COLO829 (cell line): ENCODE measurements at regions not wholly inside any gene's neighbourhood (a gene's known extent, or its start where the extent isn't known, plus 50 kb on each side); places are given as distances from the start of the nearest gene placed in this dataset.
"Not testable (repeated sequence)": the region's sequence is repeated elsewhere in the genome, so short reads cannot be mapped to it uniquely, and the experiment has no call there.

Source experiments
- DNase-seq: peaks from one replicate; pipeline ENCODE4 v3.0.0; 2012; ENCODE audit warnings: low spot score

DNA sequence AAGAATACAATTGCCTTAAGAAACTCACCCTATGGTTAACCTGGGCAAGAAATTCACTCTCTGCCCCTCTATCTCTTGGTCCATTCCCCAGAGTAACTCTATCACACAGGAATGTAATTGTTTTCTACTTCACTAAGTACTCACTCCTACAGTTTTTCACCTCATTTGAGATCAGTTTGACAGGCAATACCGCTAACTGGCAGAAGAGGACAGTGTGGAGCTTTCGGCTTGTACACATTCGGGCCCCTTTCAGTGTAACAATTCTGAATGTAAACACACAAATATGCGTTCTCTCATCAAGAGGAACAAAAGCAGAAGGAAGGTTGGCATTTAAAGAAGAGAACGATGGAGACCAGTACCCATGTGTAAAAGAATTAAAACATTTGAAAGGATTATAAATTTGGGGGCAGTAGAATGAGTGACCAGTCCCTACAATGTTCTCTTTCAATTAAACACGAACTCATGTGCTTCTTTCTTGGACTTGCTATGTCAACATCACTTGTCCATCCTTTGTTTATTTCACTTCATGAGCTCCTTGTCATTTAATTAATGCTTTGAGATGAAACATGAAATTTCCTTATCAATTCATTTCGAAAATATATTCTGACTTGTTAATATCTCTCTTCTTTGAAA lies 188.5 kb upstream of the GRAMD2B start:
- DNase-seq: peak; percentile 23

DNA sequence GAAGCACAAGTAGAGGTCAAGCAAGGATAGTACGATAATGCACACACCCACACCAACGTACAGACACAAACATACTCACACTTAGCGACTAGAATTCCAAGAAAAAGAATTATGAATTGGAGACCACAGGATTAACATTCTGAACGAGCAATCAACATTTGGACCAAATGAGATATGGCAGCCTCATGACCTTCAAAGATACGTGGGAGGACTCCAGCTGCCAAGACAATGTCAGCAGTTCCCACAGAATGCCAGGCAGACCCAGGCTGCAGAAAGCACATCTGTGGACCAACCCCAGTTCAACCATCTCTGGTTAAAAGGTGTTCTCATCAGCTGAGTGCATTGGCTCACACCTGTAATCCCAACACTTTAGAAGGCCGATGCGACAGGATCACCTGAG lies 187.6 kb upstream of the GRAMD2B start:
- DNase-seq: peak; percentile 4

- no peak for DNase-seq
These were observed 186.2 kb upstream of the GRAMD2B start for GRCh38 chr5:126236994-126237393.

DNA sequence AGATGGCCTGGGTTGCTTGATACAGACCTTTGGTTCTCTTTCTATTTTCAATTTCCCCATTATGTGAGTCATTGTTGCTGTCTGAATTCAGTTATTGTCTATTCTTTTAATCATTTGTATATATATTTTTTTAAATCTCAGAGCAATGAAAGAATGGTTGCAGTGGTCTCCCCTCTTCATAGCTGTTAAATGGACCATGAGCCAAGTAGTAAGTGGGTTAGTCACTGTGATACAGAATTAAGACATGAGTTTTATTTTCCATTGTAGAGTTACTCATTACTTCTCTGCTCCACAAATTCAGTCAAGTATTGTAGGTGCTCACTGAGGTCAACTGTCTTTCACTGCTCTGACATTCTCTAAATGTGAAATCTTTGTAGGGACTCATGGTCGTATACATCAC lies 174.6 kb upstream of the GRAMD2B start:
- DNase-seq: no peak

- no peak for DNase-seq
These were observed 172.2 kb upstream of the GRAMD2B start for GRCh38 chr5:126251024-126251423.

- peak; percentile 10 for DNase-seq
These were observed 169.8 kb upstream of the GRAMD2B start for GRCh38 chr5:126253406-126253805.

DNA sequence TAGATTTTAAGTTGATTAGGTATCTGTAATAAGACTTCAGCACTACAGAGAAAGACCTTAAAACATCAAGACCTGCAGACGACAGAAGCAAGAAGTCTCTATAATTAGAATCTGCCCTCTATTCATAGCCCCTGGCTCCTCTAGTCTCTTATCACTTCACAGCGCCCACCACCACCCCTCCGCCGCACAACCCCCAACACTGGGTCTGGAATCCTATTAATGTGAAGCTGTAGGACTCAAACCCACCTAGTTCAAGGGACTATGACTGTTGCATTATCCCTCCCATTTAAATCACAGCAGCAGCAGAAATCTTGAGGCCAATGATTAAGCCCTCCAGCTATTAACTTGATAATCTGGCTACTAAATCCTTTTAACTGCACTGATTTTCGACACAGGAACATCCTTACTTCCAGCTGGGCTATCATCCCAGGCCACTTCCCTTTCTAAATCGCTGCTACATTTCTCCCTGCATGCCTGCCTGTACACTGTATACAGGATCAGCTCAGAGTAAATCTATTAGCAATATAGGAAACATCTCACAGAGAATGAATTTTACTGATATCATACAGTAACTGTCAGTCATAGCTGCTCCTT lies 159.5 kb upstream of the GRAMD2B start:
- DNase-seq: no peak

DNA sequence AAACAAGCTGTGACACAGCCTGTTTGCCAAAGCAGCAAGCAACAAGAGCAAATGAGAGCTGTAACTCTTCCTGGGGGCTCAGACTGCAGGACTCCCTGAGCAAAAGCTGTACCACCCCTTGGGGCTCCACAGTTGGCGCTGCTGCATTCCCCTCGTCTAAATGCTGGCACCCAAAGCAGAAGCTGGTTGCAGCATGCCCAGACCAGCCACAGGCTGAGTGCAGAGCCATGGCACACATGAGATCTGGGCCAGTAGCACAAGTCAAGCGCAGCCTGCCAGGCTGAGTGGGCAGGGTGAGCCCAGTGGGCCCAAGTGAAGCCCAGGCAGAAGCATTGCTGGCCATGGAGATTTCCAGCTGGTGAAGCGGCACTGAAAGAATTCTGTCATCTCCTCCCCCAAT lies 157.3 kb upstream of the GRAMD2B start:
- no peak for DNase-seq

DNA sequence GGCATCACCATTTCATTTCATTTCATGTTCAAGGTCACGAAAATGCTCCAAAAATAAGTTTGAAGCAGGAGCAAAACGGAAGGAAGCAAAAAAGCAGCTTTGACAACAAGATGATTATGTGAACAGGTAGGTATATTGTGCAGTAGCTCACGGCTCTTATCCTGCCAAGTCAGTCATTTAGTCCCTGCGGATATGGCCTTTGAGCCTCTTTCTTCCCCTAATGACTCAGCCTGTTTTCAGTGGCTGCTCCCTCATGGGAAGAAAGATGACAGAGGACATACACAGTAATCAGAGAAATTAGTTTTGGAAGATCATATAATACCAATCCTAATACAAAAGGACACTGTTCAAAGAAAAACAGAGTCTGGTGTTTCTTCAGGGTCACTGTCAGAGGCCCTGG lies 155.8 kb upstream of the GRAMD2B start:
- peak; percentile 9 for DNase-seq

DNA sequence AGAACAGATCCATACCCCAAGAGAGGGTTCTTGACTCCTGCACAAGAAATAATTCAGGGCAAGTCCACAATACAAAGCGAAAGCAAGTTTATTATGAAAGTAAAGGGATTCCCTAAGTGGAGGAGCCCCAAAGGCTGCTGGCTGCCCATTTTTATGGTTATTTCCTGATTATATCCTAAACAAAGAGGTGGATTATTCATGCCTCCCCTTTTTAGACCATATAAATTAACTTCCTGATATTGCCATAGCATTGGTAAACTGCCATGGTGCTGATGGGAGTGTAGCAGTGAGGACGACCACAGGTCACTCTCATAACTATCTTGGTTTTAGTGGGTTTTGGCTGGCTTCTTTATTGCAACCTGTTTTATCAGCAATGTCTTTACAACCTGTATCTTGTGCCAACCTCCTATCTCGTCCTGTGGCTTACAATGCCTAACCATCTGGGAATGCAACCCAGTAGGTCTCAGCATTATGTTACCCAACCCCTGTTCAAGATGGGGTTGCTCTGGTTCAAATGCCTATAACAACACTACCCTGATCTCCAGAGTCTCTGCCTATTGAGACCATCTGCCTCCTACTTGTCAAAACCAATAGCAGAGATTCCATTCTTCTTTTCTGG lies 154.4 kb upstream of the GRAMD2B start:
- DNase-seq: no peak

DNA sequence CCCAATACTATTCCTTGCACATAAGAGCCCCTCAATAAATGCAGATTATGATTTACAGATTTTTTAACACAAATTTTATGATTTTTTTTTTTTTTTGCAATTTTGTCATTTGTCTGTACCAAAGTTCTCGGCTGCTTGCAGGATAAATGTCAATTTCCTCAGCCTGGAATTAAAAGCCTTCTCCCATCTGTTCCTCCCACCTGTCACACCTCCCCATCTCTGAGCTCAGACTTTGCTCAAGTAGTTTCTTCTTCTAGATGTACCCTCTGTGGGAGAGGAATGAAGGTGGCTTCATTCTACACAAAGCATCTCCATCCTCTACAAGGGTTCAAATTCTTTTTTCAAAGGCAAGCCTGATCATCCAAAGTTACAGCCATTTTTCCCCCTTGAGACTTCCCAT lies 153.7 kb upstream of the GRAMD2B start:
- DNase-seq: no peak

GRCh38 chr5:126271141-126271540 lies 152.1 kb upstream of the GRAMD2B start:
- DNase-seq: no peak

GRCh38 chr5:126274076-126274762 lies 149.0 kb upstream of the GRAMD2B start:
- no peak for DNase-seq

DNA sequence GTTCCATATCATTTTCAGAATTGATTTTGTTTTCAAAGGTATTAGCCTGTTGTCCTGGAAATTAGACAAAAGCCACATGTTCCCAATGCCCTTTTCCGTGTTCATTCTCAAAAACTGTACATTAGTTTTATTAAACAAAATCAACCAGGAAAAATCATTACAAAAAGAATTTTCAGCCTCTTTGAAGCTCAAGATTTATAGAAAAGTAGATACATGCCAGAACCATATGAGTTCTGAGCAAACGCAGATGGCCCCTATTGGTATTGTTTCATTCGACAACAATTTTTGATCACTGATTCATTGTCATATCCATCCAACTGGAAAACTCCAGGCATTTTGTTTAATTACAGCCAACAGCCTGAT lies 148.5 kb upstream of the GRAMD2B start:
- no peak for DNase-seq

DNA sequence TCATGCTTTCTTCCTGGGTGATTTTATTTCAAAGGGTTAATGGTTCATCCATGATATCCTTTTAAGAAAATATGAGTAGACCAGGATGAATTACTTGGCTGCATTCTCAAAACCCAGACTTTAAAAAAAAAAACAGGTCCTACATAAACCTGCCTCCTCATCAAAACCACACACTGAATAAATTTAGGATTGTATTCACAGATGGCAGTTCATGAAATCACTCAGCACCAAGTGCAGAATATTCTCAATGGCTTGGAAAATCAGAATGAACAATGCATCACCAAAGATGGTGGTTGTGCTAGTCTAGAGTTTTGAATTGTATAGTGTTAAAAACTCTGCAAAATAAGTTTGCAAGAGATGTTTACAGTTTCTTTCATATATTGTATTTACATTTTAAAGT lies 145.4 kb upstream of the GRAMD2B start:
- no peak for DNase-seq

- no peak for DNase-seq
These were observed 142.9 kb upstream of the GRAMD2B start for GRCh38 chr5:126280343-126280742.

GRCh38 chr5:126280846-126281245 lies 142.4 kb upstream of the GRAMD2B start:
- no peak for DNase-seq

- no peak for DNase-seq
These were observed 138.1 kb upstream of the GRAMD2B start for GRCh38 chr5:126284977-126285696.

DNA sequence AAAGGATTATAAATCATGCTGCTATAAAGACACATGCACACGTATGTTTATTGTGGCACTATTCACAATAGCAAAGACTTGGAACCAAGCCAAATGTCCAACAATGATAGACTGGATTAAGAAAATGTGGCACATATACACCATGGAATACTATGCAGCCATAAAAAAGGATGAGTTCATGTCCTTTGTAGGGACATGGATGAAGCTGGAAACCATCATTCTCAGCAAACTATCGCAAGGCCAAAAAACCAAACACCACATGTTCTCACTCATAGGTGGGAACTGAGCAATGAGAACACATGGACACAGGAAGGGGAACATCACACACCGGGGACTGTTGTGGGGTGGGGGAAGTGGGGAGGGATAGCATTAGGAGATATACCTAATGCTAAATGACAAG lies 127.1 kb upstream of the GRAMD2B start:
- not testable (repeated sequence) for DNase-seq

DNA sequence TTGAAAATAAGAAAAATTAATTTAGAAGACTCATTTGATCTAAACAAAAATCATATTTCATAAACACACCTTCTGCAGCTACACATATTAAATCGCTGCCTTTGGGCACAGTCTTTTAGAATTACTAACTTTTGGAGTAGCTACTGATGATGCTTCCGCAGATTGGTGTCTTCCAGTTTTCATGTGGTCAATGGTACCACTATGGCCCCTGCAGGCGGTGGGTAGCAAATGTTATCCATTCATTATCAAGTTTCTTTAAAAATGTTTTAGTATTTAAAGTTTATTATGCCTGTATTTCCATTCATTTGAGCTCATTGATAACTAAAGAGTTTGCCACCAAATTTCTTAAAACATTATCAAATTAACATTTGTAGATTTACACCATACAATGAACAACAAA lies 122.9 kb upstream of the GRAMD2B start:
- no peak for DNase-seq

DNA sequence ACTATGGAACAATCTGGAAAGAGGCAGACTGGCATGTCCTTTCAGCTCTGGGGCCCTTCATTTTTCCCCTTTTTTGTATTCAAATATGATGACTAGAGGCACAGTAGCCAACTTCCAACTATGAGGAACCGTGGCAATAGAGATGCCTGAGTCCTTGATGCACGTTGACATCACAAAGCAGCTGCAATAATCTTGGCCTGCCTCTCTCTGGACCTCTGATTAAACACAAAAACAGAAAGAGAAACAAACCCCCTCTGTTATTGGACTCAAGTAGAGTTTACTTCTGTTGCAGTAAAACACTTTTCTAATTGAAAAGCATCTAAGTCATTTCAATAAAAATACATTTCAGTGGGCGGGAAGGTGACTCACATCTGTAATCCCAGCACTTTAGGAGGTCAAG lies 122.2 kb upstream of the GRAMD2B start:
- DNase-seq: no peak

DNA sequence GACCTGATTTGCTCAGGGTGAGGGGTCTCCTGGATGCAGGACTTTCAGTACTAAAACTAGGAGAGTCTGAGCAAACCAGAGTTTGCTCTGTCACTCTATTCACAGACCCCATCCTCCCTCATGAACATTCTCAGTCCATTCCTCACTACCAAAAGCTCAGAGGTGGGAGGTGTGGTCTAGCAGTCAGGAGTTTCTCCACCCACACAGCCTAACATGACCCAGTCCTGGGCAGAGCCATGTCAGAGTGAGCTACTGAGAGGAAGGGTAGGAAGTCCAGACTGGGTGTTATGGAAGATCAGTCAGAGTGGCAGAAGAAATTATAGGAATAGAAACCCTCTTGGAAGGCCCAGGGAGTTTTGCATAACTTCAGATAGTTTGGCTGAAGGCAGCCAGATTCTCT lies 113.3 kb upstream of the GRAMD2B start:
- no peak for DNase-seq

DNA sequence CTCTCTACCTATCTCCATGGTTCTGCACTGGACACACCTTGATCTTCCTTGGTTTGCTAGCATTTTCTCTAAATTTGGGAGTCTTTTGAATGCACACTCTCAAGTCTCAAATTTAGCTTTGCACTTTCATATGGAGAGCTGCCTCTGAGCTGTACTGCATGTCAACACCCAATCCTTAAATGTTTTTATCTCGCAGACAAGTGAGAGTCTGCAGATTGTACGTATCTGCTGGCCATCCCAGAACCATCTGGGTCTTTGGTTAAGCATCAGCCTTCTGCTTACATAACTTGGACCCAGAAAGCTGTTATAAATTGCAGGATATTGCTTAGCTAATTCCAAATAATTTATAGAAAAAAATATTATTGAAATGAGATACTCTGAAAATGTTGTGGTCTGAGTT lies 111.4 kb upstream of the GRAMD2B start:
- DNase-seq: no peak
